Activated T-cell treated with anti-CD3 and anti-CD28 coated beads, Interleukin-2, amount 50 U/mL, for 72 hours (primary cell): ENCODE measurements at regions not wholly inside any gene's neighbourhood (a gene's known extent, or its start where the extent isn't known, plus 50 kb on each side); places are given as distances from the start of the nearest gene placed in this dataset.

Experiments used
- ATAC-seq, 2 donors: fragments of 150-1000 bp; cut with Tn5 transposase; replicated peaks in 1 of 2; 2 replicates each; pipeline ENCODE4 v1.10.0; 2021; ENCODE audit warnings: moderate library complexity in 2 of 2, mild to moderate bottlenecking in 1 of 2
- DNase-seq, 2 donors: peaks; one replicate each; pipeline ENCODE4 v3.0.0; 2021 to 2022; ENCODE audit warnings: mixed read lengths in 1 of 2
- H3K27ac Mint-ChIP-seq: one replicate; pipeline ENCODE4 v1.8.0; 2022; ENCODE audit warnings: mild to moderate bottlenecking, moderate library complexity, mixed read lengths
- H3K27me3 Mint-ChIP-seq: one replicate; pipeline ENCODE4 v1.8.0; 2022; ENCODE audit warnings: low read depth, mixed read lengths
- H3K36me3 Mint-ChIP-seq, 2 donors: one replicate each; pipeline ENCODE4 v1.8.0; 2022; ENCODE audit warnings: mixed read lengths in 2 of 2, mild to moderate bottlenecking in 1 of 2; ENCODE audit not compliant: insufficient read depth in 2 of 2
- H3K4me1 Mint-ChIP-seq: one replicate; pipeline ENCODE4 v1.8.0; 2022; ENCODE audit warnings: low read depth, mixed read lengths
- H3K4me3 Mint-ChIP-seq, 2 donors: one replicate each; pipeline ENCODE4 v1.8.0; 2022; ENCODE audit warnings: mild to moderate bottlenecking in 2 of 2, mixed read lengths in 2 of 2, moderate library complexity in 2 of 2
- H3K9me3 Mint-ChIP-seq, 2 donors: one replicate each; pipeline ENCODE4 v1.8.0; 2022; ENCODE audit warnings: mixed read lengths in 2 of 2

DNA sequence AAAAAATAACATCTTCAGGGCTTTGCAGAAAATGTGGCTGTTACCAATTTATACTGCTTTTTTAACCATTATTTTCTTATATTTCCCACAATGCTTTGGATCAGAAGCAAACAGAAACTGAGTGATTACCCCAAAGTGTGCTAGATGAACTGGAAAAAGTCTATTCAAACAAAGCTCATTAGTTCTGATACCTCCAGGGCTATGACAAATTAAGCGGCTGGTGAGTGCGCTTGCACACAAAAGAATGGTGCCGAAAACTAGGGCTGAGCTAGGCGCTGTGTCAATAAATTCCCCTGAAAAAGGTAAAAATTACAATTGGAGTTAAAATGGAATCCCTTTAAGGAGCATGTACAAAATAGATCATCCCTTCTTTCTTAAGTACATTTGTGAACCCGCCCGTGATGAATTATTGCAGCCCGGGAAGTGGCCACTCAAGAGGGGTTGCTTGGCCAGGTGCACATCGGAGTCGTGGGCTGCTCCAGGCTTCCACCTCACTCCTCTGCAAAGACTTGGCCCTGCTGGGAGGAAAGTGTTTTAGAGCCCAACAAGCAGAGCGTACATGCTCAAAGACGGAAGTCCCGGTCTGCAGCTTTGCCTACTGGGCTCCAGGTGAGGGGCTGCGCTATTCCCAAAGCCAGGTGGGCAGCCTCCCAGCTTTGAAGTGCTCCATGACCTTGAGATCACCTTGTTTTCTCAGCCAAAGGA is 164.0 kb upstream of the ZNF507 start:
- Mint-ChIP-seq H3K27me3 (no peaks in the 10 kb centered on the region), H3K4me3 (no peak overlapping the region), H3K4me1 (no peaks in the 10 kb centered on the region), H3K9me3 (peaks cover 2 to 3% of the 10 kb centered on the region in 2 donors), H3K27ac (no peak overlapping the region), H3K36me3 (peaks cover 0 to 2% of the 10 kb centered on the region in 2 donors)
- ATAC-seq (no peak), DNase-seq (no peak)

GRCh38 chr19:32186542-32187330 is 158.7 kb upstream of the ZNF507 start:
- Mint-ChIP-seq H3K9me3 (peaks cover 2 to 3% of the 10 kb centered on the region in 2 donors), H3K27ac (no peak overlapping the region), H3K36me3 (peaks cover 0 to 2% of the 10 kb centered on the region in 2 donors), H3K4me3 (no peak overlapping the region), H3K27me3 (peaks cover 16% of the 10 kb centered on the region), H3K4me1 (no peaks in the 10 kb centered on the region)
- ATAC-seq = no peak
- DNase-seq = no peak

DNA sequence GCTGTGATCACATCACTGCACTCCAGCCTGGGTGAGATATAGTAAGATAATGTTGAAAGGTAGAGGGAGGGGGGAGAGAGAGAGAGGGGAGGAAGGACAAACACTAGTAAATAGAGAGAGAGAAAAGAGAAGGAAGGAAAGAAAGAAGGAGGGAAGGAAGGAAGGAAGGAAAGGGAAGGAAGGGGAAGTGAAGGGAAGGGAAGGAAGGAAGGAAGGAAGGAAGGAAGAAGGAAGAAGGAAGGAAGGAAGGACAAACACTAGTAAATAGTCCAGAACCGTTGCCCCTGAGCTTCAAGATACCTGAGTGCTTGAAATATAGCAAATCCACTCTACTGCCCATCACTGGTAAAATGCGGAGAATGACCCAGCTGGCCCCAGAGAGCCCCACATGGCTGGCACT is 156.5 kb upstream of the ZNF507 start:
- ATAC-seq = no peak
- Mint-ChIP-seq H3K4me1 (no peaks in the 10 kb centered on the region), H3K36me3 (peaks cover 0 to 5% of the 10 kb centered on the region in 2 donors), H3K9me3 (peaks cover 3 to 6% of the 10 kb centered on the region in 2 donors), H3K27ac (no peak overlapping the region), H3K4me3 (no peak overlapping the region), H3K27me3 (peaks cover 16% of the 10 kb centered on the region)
- no peak for DNase-seq

DNA sequence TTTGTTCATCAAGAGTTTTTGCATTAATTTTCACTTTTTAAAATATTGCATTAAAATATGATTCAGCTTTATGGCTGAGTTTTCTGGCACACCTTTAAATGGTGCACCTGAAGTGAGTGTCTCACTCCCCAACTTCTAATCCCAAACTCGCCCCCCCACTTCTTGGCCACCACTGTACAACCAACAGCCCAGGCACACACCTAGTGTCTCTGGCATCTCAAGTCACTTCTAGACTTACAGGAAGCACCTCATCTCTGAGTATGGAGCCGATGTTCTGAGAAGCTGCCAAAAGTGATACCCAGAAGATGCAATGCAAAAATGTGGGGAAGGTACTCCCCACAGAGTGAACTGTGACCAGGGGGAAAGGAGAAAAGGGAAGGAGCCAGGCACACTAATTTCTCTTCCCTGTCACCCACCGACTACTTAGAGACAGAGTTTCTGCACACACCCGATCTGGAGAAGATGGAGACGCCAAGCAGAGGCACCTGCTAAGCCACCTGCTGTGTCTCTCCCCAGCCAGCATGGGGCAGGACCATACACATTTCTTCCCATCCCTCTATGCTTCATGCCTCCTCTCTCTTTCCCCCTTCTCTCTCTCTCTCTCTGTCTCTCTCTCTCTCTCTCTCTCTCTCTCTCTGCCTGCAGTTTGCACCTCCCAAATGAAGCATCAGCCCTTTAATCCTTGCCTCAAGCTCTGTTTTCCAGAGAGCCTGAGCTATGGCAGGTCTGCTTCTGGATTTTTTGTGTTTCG is 155.3 kb upstream of the ZNF507 start:
- H3K9me3 Mint-ChIP-seq = peaks cover under 1 to 6% of the 10 kb centered on the region in 2 donors
- no peak for DNase-seq
- H3K27me3 Mint-ChIP-seq = peaks cover 16% of the 10 kb centered on the region
- ATAC-seq = no peak
- H3K4me3 Mint-ChIP-seq = no peak overlapping the region
- no peak overlapping the region for H3K27ac Mint-ChIP-seq
- H3K4me1 Mint-ChIP-seq = no peaks in the 10 kb centered on the region
- H3K36me3 Mint-ChIP-seq = peaks cover 0 to 4% of the 10 kb centered on the region in 2 donors

DNA sequence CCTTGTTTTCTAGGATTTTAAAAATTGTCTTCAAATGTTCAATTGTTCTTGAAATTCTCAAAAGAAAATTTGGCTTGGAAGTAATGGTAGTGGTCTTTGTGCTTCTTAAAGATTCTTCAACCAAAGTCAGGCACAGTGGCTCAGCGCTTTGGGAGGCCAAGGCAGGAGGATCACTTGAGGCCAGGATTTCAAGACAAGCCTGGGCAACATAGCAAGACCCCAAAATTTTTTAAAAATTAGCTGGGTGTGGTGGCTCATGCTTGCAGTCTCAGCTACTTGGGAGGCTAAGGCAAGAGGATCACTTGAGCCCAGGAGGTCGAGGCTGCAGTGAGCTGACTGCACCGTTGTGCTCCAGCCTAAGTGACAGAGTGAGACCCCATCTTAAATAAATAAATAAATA is 153.5 kb upstream of the ZNF507 start:
- Mint-ChIP-seq H3K4me3 (no peak overlapping the region), H3K4me1 (no peaks in the 10 kb centered on the region)

DNA sequence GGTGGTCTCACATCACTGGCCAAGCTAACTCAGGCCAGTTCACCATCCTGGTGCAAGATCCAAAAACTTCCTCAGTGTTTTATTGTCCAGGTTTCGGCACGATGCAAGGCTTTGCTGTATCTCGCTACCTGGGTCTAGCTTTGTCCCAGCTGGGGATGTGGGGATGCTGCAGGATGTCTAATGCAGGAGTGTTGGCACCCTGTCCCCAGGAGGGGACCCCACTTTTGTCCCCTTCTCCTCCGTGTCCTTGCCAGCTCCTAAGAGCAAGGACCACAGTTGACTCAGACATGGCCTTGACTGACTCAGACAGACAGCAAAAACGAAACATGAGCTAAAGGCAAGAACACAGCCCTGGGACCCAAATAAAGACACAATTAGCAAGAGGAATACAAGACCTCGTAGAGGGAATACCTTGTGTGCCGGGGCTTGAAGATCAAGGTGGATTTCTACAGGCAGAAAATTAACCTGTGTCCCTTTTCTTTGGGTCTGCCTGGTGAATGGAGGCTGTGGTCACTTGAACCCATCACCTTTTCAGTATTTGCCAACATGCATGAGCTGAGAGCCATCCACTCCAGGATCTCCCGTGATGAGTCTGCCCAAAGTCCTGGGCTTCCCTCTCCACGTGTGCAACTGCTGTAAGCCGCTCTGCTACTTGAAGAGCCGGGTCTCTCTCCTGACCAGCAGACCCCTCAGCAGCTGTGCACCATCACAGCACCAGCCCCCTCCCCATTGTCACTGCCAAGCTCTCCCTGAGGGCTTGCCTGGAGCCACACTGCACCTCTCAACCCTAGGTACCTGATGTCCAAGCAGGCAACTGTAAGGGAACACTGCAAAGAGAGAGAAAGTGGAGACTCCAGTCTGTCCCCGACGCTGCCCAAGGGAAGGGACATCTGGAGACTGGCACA is 149.5 kb upstream of the ZNF507 start:
- Mint-ChIP-seq H3K36me3 (peaks cover 0 to 4% of the 10 kb centered on the region in 2 donors), H3K27ac (no peak overlapping the region), H3K4me1 (no peaks in the 10 kb centered on the region), H3K9me3 (peaks cover 0 to 6% of the 10 kb centered on the region in 2 donors), H3K4me3 (no peak overlapping the region), H3K27me3 (peaks cover 4% of the 10 kb centered on the region)
- no peak for ATAC-seq
- no peak for DNase-seq

More for the DNA sequence above, 153.5 kb upstream of the ZNF507 start:
- DNase-seq (no peak), ATAC-seq (no peak)
- H3K27ac Mint-ChIP-seq = no peak overlapping the region
- H3K9me3 Mint-ChIP-seq = peaks cover 0 to 6% of the 10 kb centered on the region in 2 donors
- peaks cover 0 to 4% of the 10 kb centered on the region in 2 donors for H3K36me3 Mint-ChIP-seq
- peaks cover 16% of the 10 kb centered on the region for H3K27me3 Mint-ChIP-seq

DNA sequence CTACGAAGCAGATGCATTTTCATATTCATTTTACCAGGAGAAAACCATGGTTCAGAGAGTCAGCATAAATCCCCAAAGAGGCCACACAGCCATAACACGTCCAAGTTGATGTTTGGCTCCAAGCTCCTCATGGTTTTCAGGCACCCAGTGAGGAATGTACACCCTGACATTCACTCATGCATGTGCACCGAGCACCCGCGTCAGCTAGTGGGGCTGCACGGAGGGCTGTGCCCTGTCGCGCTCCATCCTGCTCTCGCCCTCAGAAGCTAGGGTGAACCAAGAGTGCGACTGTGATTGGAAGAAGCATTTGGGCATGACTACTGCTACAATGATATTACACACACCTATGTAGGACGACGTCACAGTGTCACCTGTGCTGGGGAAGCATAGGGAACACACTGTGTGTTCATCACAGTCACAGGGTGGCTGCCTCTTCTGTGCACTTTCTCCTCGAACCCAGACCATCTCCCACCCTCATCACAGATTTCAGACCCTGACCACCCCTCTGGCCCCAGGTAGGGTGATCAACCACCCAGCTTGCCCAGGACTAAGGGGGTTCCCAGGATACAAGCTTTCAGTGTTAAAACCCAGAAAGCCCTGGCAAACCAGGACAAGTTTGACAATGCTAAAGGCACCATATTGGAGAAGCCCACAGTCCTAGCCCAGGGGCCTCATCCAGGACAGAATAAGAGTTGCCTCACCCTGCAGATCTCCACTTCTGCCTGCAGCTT is 148.6 kb upstream of the ZNF507 start:
- no peak overlapping the region for H3K4me3 Mint-ChIP-seq
- no peak for DNase-seq
- no peak overlapping the region for H3K27ac Mint-ChIP-seq
- H3K36me3 Mint-ChIP-seq = peaks cover 0 to 4% of the 10 kb centered on the region in 2 donors
- H3K27me3 Mint-ChIP-seq = peaks cover 8% of the 10 kb centered on the region
- H3K9me3 Mint-ChIP-seq = peaks cover 0 to 6% of the 10 kb centered on the region in 2 donors
- H3K4me1 Mint-ChIP-seq = peaks cover 4% of the 10 kb centered on the region
- no peak for ATAC-seq

GRCh38 chr19:32197896-32198882 is 147.2 kb upstream of the ZNF507 start:
- DNase-seq = no peak
- no peak for ATAC-seq
- peaks cover 0 to 4% of the 10 kb centered on the region in 2 donors for H3K36me3 Mint-ChIP-seq
- H3K4me3 Mint-ChIP-seq = no peak overlapping the region
- peaks cover 0 to 2% of the 10 kb centered on the region in 2 donors for H3K9me3 Mint-ChIP-seq
- H3K27ac Mint-ChIP-seq = no peak overlapping the region
- peaks cover 5% of the 10 kb centered on the region for H3K4me1 Mint-ChIP-seq
- peaks cover 8% of the 10 kb centered on the region for H3K27me3 Mint-ChIP-seq

- no peaks in the 10 kb centered on the region for H3K9me3 Mint-ChIP-seq
- peaks cover 8% of the 10 kb centered on the region for H3K27me3 Mint-ChIP-seq
These were observed 145.8 kb upstream of the ZNF507 start for GRCh38 chr19:32199501-32200040.

DNA sequence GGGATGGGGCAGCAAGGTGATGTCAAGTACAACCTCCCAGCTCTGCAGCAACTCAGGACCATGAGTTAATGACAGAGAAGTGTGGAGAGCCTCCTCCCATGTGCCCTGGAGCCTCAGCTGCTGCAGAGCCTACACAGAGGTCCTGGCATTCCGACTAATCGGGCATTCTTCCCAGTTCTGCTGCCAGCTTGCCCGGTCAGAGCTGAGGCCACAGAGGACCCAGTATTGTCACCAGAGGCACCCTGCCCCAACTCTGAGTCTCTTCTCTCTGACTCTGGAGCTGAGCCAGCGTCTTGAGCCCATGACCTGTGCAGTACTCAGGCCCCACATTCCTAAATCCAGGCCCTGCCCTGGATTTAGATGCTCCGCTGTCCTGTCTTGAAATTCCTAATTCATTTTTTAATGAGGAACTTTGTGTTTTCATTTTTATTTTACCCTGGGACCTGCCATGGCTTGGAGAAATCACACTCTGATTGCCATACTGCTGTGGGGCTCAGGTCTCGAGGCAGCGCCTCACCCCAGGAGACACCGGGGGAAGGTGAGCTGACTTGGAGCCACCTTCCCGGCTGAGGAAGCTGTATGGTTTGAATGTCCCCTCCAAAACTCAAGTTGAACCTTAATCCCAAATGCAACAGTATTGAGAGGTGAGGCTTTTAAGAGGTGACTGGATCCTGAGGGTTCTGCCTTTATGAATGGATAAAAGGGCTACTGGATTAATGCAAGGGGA is 144.9 kb upstream of the ZNF507 start:
- H3K4me1 Mint-ChIP-seq = peaks cover 5% of the 10 kb centered on the region
- H3K36me3 Mint-ChIP-seq = no peaks in the 10 kb centered on the region
- no peak for DNase-seq

More at GRCh38 chr19:32199501-32200040, 145.8 kb upstream of the ZNF507 start:
- Mint-ChIP-seq H3K4me3 (no peak overlapping the region), H3K27ac (no peak overlapping the region), H3K4me1 (peaks cover 5% of the 10 kb centered on the region), H3K36me3 (no peaks in the 10 kb centered on the region)
- no peak for ATAC-seq
- no peak for DNase-seq

More for the DNA sequence above, 144.9 kb upstream of the ZNF507 start:
- Mint-ChIP-seq H3K9me3 (no peaks in the 10 kb centered on the region), H3K27me3 (peaks cover 8% of the 10 kb centered on the region), H3K27ac (no peak overlapping the region), H3K4me3 (no peak overlapping the region)
- no peak for ATAC-seq
